G401 (cell line): ENCODE measurements at regions not wholly inside any gene's neighbourhood (a gene's known extent, or its start where the extent isn't known, plus 50 kb on each side); places are given as distances from the start of the nearest gene placed in this dataset.

Experiments
- DNase-seq: peaks from one replicate; pipeline ENCODE4 v3.0.0-alpha.2; 2015; ENCODE audit warnings: low spot score
- in situ Hi-C: cut with HindIII; loops from 2 replicates; pipeline ENCODE4 v1.10.0; 2016; ENCODE audit warnings: low sequenced_read_pairs, mixed read lengths

- DNase-seq = no peak
- in situ Hi-C loops = no loop called here
These were observed 130.0 kb upstream of the PTPN1 start for GRCh38 chr20:50379991-50380696.

- no peak for DNase-seq
- in situ Hi-C loops = no loop called here
These were observed 129.5 kb upstream of the PTPN1 start for GRCh38 chr20:50380697-50381040.

GRCh38 chr20:50381075-50381732 is 129.0 kb upstream of the PTPN1 start:
- no peak for DNase-seq
- in situ Hi-C loops = no loop called here

GRCh38 chr20:50381771-50382593 is 128.2 kb upstream of the PTPN1 start:
- DNase-seq = no peak
- in situ Hi-C loops = no loop called here

GRCh38 chr20:50385733-50386640 is 124.2 kb upstream of the PTPN1 start:
- DNase-seq = no peak
- in situ Hi-C loops = no loop called here

DNA sequence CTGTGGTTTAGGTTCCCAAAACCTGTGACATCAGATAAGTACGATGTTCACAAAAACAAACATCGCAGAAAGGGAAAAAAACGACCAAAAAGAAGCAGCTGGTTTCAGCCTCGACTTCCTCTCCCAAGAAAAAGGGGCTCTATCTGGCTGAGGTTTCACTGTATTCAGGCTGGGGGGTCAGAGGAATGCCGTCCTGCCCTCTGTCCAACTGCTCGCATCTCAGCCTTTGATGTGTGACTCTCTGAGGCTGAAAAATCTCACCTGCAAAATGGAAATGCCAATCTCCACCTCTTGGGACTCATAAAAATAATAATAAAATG is 123.6 kb upstream of the PTPN1 start:
- in situ Hi-C loops = no loop called here

DNA sequence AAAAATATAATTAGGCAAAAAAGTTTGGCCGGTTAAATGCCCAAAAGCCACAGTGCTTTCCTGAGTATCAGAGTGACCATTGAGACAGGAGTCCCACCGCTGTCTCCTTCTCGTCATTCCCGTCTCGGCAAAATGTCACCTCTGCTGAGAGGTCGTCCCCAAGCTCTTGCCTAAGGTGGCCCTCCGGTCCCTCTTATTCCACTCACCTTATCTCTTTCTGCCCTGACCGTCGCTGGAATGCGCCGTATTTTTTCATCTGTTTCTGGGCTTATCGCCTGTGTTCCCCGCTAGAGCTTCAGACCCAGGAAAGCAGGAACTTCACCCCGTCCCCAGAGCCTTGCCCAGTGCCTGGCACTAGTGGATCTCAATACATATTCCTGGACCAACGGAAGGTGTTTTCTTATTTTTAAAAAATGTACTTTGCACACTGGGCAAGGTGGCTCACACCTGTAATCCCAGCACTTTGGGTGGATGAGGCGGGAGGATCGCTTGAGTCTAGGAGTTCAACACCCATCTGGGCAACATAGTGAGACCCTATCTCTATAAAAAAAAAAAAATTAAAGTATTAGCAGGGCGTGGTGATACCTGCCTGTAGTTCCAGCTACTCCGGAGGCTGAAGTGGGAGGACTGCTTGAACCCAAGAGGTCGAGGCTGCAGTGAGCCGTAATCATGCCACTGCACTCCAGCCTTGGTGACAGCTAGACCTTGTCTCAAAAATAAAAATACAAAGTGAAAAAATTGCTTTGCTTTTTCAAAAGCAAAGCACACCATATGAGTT is 122.8 kb upstream of the PTPN1 start:
- no peak for DNase-seq
- in situ Hi-C loops = no loop called here

More for the DNA sequence above, 123.6 kb upstream of the PTPN1 start:
- no peak for DNase-seq

GRCh38 chr20:50387996-50388332 is 122.2 kb upstream of the PTPN1 start:
- no peak for DNase-seq
- in situ Hi-C loops = no loop called here

DNA sequence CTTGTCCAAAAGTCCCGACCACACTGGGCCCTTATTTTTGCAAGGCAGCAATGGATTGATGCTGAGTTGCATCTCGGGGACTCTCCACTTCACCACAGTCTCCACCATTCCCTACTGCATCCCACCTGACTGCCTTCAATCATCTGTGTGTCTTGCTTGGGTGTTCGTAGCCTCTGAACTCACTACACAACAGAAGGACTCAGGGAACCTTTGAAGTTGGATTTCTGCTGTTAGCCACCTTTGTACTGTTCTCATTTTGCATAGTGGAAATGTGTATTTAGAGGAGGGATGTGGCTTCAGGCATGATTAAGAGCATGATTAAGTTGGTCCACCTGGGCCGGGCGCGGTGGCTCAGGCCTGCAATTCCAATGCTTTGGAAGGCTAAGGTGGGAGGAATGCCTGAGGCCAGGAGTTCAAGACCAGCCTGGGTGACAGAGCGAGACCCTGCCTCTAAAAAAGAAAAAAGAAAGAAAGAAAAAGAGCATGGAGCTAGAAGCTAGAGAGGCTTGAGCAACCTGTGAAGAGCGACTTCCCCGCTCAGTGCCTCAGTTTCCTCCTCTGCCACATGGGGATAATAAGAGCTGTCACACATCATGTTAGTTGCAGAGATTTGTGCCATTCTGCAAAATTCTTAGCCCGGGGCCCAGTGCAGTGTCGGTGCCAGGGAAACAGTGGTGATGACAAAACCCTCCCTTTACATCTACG is 121.3 kb upstream of the PTPN1 start:
- in situ Hi-C loops = no loop called here
- no peak for DNase-seq

GRCh38 chr20:50389438-50389807 is 120.8 kb upstream of the PTPN1 start:
- in situ Hi-C loops = no loop called here
- DNase-seq = no peak

GRCh38 chr20:50389808-50390684 is 120.1 kb upstream of the PTPN1 start:
- no peak for DNase-seq
- in situ Hi-C loops = no loop called here

GRCh38 chr20:50390685-50391443 is 119.3 kb upstream of the PTPN1 start:
- in situ Hi-C loops = no loop called here
- DNase-seq = no peak

DNA sequence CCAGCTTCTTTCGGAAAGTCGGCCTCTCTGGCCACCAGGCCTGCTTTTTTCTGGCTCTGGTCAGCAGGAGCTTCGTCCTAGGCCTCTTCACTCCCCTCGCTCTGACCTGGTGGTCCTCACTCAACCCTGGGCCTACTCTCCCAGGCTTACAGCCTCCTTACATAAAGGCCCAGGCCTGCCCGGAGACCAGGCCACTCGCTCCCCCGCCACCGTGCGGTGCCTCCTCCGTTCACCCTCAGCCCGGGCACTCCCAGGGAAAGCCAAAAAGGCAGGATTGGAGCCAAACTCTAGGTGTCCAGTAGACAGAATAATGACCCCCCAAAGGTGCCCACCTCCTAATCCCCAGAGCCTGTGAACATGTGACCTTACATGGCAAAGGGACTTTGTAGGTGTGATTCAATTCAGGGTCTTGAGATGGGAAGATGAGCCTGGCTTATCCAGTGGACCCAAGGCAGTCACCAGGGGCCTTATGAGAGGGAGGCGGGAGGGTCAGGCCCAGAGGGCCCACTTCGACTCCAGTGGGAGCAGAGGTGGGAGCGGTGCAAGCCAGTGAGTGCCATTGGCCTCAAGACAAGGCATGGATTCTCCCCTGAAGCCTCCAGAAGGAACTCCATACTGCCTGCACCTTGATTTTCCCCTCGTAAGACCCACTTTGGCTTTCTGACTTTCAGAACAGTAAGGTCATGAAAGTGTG is 118.6 kb upstream of the PTPN1 start:
- in situ Hi-C loops = no loop called here
- no peak for DNase-seq

DNA sequence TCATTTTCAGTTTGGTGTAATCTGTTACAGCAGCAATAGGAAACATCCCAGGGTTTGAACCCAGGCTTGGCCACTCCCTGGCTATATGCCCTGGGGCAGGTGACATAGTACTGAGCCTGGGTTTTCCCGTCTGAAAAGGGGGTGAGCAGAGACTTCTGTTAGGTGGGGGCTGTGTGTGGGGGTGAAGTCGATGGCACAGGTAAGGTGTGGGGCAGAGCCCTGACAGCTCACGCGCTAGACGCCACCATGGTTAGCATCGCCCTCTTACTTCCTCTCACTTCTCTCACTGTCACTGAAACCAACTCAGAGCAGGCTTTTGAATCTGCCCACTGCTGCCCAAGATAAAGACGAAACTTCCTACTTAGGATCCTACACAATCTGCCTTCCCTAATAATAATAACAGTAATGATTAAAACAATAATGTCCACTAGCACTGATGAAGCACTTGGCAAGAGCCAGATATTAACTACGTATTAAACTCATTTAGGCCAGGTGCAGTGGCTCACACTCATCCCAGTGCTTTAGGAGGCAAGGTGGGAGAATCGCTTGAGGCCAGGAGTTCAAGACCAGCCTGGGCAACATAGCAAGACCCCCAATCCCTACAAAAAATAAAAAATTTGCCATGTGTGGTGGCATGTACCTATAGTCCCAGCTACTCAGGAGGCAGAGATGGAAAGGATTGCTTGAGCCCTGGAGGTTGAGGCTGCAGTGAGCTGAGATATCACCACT is 117.9 kb upstream of the PTPN1 start:
- in situ Hi-C loops = no loop called here
- DNase-seq = no peak

DNA sequence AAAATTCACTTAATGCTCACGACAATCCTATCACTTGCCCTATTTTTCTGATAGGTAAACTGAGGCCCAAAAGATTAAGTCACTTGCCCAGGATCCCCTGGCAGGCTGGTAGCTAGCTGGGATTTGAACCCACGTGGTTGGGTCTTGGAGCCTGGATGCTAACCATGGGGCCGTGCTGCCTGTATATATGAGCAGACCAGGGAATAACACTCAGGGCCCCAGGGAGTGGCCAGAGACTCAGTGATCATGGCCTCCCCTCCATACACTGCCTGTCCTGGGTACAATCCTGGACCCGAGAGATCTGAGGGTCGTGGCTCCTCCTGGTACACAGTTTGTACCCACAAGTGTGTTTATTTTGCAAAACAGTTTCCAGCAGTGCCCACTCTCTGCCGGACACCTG is 116.9 kb upstream of the PTPN1 start:
- in situ Hi-C loops = no loop called here
- DNase-seq = no peak
